Upper lobe of left lung (tissue), 4 donors: ENCODE measurements at regions not wholly inside any gene's neighbourhood (a gene's known extent, or its start where the extent isn't known, plus 50 kb on each side); places are given as distances from the start of the nearest gene placed in this dataset.

Experiments
- EP300 ChIP-seq, 4 donors: sonication (generic); formaldehyde crosslinking; IDR thresholded peaks; one replicate each; pipeline ENCODE4 v1.5.1; 2017; ENCODE audit warnings: antibody characterized with exemption in 4 of 4, control low read depth in 2 of 4
- POLR2AphosphoS5 ChIP-seq, 2 donors: sonication (generic); formaldehyde crosslinking; IDR thresholded peaks; one replicate each; pipeline ENCODE4 v1.5.1; 2017; ENCODE audit warnings: antibody characterized with exemption in 2 of 2
- TF ChIP-seq, protein P1 (sequence below), 6 experiments: fragments of 450-650 bp in 4 of 6; fragments of 200-600 bp in 2 of 6; sonication (generic) in 2 of 6; IDR thresholded peaks; one replicate each; pipeline ENCODE4 v1.5.1; 2016 to 2019; ENCODE audit warnings: antibody characterized with exemption in 6 of 6

DNA sequence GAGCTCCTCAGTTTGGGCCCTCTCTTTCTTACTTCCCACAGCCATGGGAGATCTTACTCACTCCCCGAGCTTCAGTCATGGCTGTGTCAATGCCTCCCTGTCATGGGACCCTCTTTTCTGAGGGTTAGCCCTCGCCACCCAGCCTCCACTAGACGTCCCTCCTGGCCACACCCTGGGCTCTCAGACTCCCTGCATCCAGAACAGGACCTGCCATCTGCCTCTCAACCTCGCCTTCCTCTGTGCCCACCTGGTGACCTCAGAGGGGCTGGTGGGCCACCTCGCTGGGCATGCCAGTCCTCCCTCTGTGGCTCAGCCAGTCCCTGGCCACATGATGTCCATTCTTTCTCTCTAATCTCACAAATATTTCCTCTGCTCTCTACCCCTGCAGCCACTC lies 54.6 kb upstream of the MED9 start:
- TF ChIP-seq POLR2AphosphoS5 (IDR thresholded peaks at IDR 0.05) (no peak), EP300 (IDR thresholded peaks at IDR 0.05) (no peak)
- TF ChIP-seq, protein P1, sequence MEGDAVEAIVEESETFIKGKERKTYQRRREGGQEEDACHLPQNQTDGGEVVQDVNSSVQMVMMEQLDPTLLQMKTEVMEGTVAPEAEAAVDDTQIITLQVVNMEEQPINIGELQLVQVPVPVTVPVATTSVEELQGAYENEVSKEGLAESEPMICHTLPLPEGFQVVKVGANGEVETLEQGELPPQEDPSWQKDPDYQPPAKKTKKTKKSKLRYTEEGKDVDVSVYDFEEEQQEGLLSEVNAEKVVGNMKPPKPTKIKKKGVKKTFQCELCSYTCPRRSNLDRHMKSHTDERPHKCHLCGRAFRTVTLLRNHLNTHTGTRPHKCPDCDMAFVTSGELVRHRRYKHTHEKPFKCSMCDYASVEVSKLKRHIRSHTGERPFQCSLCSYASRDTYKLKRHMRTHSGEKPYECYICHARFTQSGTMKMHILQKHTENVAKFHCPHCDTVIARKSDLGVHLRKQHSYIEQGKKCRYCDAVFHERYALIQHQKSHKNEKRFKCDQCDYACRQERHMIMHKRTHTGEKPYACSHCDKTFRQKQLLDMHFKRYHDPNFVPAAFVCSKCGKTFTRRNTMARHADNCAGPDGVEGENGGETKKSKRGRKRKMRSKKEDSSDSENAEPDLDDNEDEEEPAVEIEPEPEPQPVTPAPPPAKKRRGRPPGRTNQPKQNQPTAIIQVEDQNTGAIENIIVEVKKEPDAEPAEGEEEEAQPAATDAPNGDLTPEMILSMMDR (IDR thresholded peaks at IDR 0.05), result no peak
